GM12878 (cell line): ENCODE measurements at regions not wholly inside any gene's neighbourhood (a gene's known extent, or its start where the extent isn't known, plus 50 kb on each side); places are given as distances from the start of the nearest gene placed in this dataset.

Source experiments
- ATAC-seq: fragments of 200-7000 bp; cut with Tn5 transposase; 3 replicates; pipeline ENCODE4 v1.9.1; 2020; ENCODE audit warnings: mild to moderate bottlenecking, moderate library complexity
- BruUV-seq: library from RNA; stranded (reverse); fragments of 400-500 nt; replicated peaks from 2 replicates; lab custom pipeline; 2021; lab: Mats Ljungman, UMichigan
- CTCF ChIA-PET: fragments of 300-600 bp; sonication (Branson Sonifier 250); formaldehyde crosslinking; extraction: SDS; loops from one replicate; lab custom pipeline; 2021; ENCODE audit warnings: inconsistent platforms; lab: Yijun Ruan, JAX
- POLR2A ChIA-PET: fragments of 350-600 bp; formaldehyde crosslinking; extraction: SDS; loops from one replicate; lab custom pipeline; 2021; ENCODE audit warnings: inconsistent platforms; lab: Charles Lee
- RAD21 ChIA-PET: fragments of 300-600 bp; sonication (Branson Sonifier 250); formaldehyde crosslinking; loops from one replicate; lab custom pipeline; 2023; ENCODE audit warnings: antibody characterized with exemption; ENCODE audit not compliant: unreplicated experiment; lab: Charles Lee
- SMC1A ChIA-PET: fragments of 300-600 bp; sonication (Branson Sonifier 250); formaldehyde crosslinking; loops from one replicate; lab custom pipeline; 2023; ENCODE audit not compliant: unreplicated experiment, uncharacterized antibody; lab: Charles Lee
- DNase-seq: peaks from one replicate; pipeline ENCODE4 v3.0.0-alpha.2; 2011; ENCODE audit warnings: low read depth, low spot score
- FAIRE-seq: peaks from 3 replicates; lab custom pipeline; 2011; peaks lifted over from hg19 to GRCh38; lab: Jason Lieb, UNC
- H2AFZ ChIP-seq: 2 replicates; pipeline ENCODE4 v1.6.0; 2011; ENCODE audit warnings: low read depth, low read length, control low read depth; ENCODE audit not compliant: control insufficient read depth
- H3K27ac ChIP-seq: 2 replicates; pipeline ENCODE4 v1.5.1; 2011; ENCODE audit warnings: control low read depth; ENCODE audit not compliant: control insufficient read depth, insufficient read depth
- H3K27me3 ChIP-seq, 2 experiments: replicated peaks in 1 of 2; 2 replicates each; pipeline versions ENCODE4 v1.6.0 to v1.6.1; 2011; ENCODE audit warnings: low read length in 1 of 2; ENCODE audit not compliant: control insufficient read depth in 2 of 2, insufficient read depth in 2 of 2
- H3K36me3 ChIP-seq, 2 experiments: 2 replicates each; pipeline ENCODE4 v1.5.1; 2011; ENCODE audit warnings: low read length in 1 of 2; ENCODE audit not compliant: control insufficient read depth in 2 of 2, insufficient read depth in 2 of 2
- H3K4me1 ChIP-seq: 2 replicates; pipeline ENCODE4 v1.6.1; 2011; ENCODE audit warnings: mild to moderate bottlenecking, low read length, moderate library complexity, mixed read lengths; ENCODE audit not compliant: control insufficient read depth, insufficient read depth
- H3K4me2 ChIP-seq: 2 replicates; pipeline ENCODE4 v1.6.0; 2011; ENCODE audit warnings: control low read depth; ENCODE audit not compliant: control insufficient read depth, insufficient read depth
- H3K4me3 ChIP-seq: fragments of 200-600 bp; sonication (generic); 2 replicates; pipeline ENCODE4 v1.5.1; 2016
- H3K79me2 ChIP-seq: 2 replicates; pipeline ENCODE4 v1.6.0; 2011; ENCODE audit warnings: low read length; ENCODE audit not compliant: control insufficient read depth, insufficient read depth
- H3K9ac ChIP-seq: 2 replicates; pipeline ENCODE4 v1.8.0; 2011; ENCODE audit warnings: low read length, control low read depth, mixed read lengths; ENCODE audit not compliant: control insufficient read depth, insufficient read depth
- H3K9me3 ChIP-seq: replicated peaks from 3 replicates; pipeline ENCODE4 v1.5.1; 2011; ENCODE audit warnings: mild to moderate bottlenecking, low read length; ENCODE audit not compliant: control insufficient read depth, insufficient read depth
- H4K20me1 ChIP-seq: 2 replicates; pipeline ENCODE4 v1.6.0; 2011; ENCODE audit not compliant: control insufficient read depth, insufficient read depth
- CHD1 ChIP-seq: IDR thresholded peaks from 2 replicates; pipeline ENCODE4 v1.6.1; 2012; ENCODE audit warnings: low read depth, low read length, improper control_type of control experiment
- CHD4 ChIP-seq: fragments of 200-600 bp; sonication (generic); IDR thresholded peaks from 2 replicates; pipeline ENCODE4 v1.6.1; 2016; ENCODE audit warnings: mild to moderate bottlenecking
- HDGF ChIP-seq: fragments of 450-650 bp; IDR thresholded peaks from 2 replicates; pipeline ENCODE4 v1.6.1; 2016; ENCODE audit warnings: antibody characterized with exemption
- MAX ChIP-seq: IDR thresholded peaks from 2 replicates; pipeline ENCODE4 v1.6.1; 2012; ENCODE audit warnings: low read depth, low read length, improper control_type of control experiment
- NKRF ChIP-seq: fragments of 450-650 bp; conservative IDR thresholded peaks from 2 replicates; pipeline ENCODE4 v1.6.1; 2017; ENCODE audit warnings: mild to moderate bottlenecking, moderate library complexity
- NRF1 ChIP-seq: conservative IDR thresholded peaks from 2 replicates; pipeline ENCODE4 v1.6.1; 2011; ENCODE audit warnings: mild to moderate bottlenecking, low read depth, low read length, improper control_type of control experiment
- PAX8 ChIP-seq: fragments of 450-650 bp; IDR thresholded peaks from 2 replicates; pipeline ENCODE4 v1.6.1; 2017; ENCODE audit warnings: mild to moderate bottlenecking, moderate library complexity
- POLR2AphosphoS5 ChIP-seq: IDR thresholded peaks from 2 replicates; pipeline ENCODE4 v1.6.1; 2011; ENCODE audit warnings: mild to moderate bottlenecking, low read length, inconsistent platforms
- RBBP5 ChIP-seq: fragments of 200-600 bp; sonication (generic); conservative IDR thresholded peaks from 2 replicates; pipeline ENCODE4 v1.6.1; 2016
- SIN3A ChIP-seq: IDR thresholded peaks from 2 replicates; pipeline ENCODE4 v1.6.1; 2012; ENCODE audit warnings: low read depth, low read length, improper control_type of control experiment
- TARDBP ChIP-seq: IDR thresholded peaks from 2 replicates; pipeline ENCODE4 v1.6.1; 2016; ENCODE audit warnings: borderline replicate concordance
- TCF7 ChIP-seq: IDR thresholded peaks from 2 replicates; pipeline ENCODE4 v1.6.1; 2014; ENCODE audit warnings: antibody characterized with exemption, borderline replicate concordance
- ZNF217 ChIP-seq: fragments of 450-650 bp; IDR thresholded peaks from 2 replicates; pipeline ENCODE4 v1.6.1; 2017; ENCODE audit warnings: antibody characterized with exemption, mild to moderate bottlenecking
- ZNF24 ChIP-seq: fragments of 450-650 bp; IDR thresholded peaks from 2 replicates; pipeline ENCODE4 v1.6.1; 2017; ENCODE audit warnings: antibody characterized with exemption, mild to moderate bottlenecking
- ZNF274 ChIP-seq: IDR thresholded peaks from one replicate; pipeline ENCODE4 v1.8.0; 2011; ENCODE audit not compliant: insufficient read length, insufficient read depth
- WGBS: methylation state at CpG from one replicate; pipeline ENCODE4 v1.1.6; 2016; ENCODE audit warnings: low lambda C conversion rate; ENCODE audit not compliant: insufficient replicate concordance, insufficient coverage; ENCODE audit errors: missing lambda C conversion rate; 5-methylcytosine and 5-hydroxymethylcytosine counted together
- in situ Hi-C: fragments of 300-500 bp; cut with MboI; formaldehyde crosslinking; loops from 9 replicates; pipeline ENCODE4 v1.14.3; 2018; ENCODE audit warnings: mixed read lengths
- intact Hi-C: fragments of 100-400 bp; cut with micrococcal nuclease; formaldehyde crosslinking; loops from one replicate; pipeline ENCODE4 v1.14.2; 2022; ENCODE audit not compliant: unreplicated experiment

GRCh38 chr11:134999590-134999989 lies 587.5 kb upstream of the B3GAT1 start (continued):
- TF ChIP-seq RBBP5 = no peak

GRCh38 chr11:134997652-134998320 lies 585.7 kb upstream of the B3GAT1 start:
- RAD21 ChIA-PET = no interaction called here
- no peaks in the 10 kb centered on the region for H3K27me3 ChIP-seq
- ATAC-seq (no peak), FAIRE-seq (no peak), DNase-seq (no peak)
- no peaks in the 10 kb centered on the region for H4K20me1 ChIP-seq
- in situ Hi-C loops (no loop called here), intact Hi-C loops (no loop called here)
- 50% methylated on average over 11 of the region's 11 CpGs for WGBS
- H3K4me3 ChIP-seq = no peak overlapping the region
- CTCF ChIA-PET = no interaction called here
- no peaks in the 10 kb centered on the region for H3K36me3 ChIP-seq
- POLR2A ChIA-PET = no interaction called here
- no peaks in the 10 kb centered on the region for H3K9me3 ChIP-seq
- no TSS peak for BruUV-seq
- no peak overlapping the region for H3K9ac ChIP-seq
- H3K27ac ChIP-seq = no peak overlapping the region
- no peak overlapping the region for H3K4me2 ChIP-seq
- H3K4me1 ChIP-seq = no peaks in the 10 kb centered on the region
- SMC1A ChIA-PET = no interaction called here
- no peaks in the 10 kb centered on the region for H3K79me2 ChIP-seq
- H2AFZ ChIP-seq = no peak overlapping the region
- TF ChIP-seq TARDBP = no peak
- TF ChIP-seq CHD1 = no peak
- TF ChIP-seq POLR2AphosphoS5 = no peak
- TF ChIP-seq CHD4 = no peak
- TF ChIP-seq PAX8 = no peak
- TF ChIP-seq ZNF217 = no peak
- TF ChIP-seq MAX = no peak
- no peak for TF ChIP-seq HDGF
- no peak for TF ChIP-seq NRF1
- TF ChIP-seq SIN3A = no peak
- no peak for TF ChIP-seq ZNF274
- no peak for TF ChIP-seq TCF7
- TF ChIP-seq NKRF = no peak
- no peak for TF ChIP-seq ZNF24
